ENCODE measurements at regions not wholly inside any gene's neighbourhood (a gene's known extent, or its start where the extent isn't known, plus 50 kb on each side); places are given as distances from the start of the nearest gene placed in this dataset.

DNA sequence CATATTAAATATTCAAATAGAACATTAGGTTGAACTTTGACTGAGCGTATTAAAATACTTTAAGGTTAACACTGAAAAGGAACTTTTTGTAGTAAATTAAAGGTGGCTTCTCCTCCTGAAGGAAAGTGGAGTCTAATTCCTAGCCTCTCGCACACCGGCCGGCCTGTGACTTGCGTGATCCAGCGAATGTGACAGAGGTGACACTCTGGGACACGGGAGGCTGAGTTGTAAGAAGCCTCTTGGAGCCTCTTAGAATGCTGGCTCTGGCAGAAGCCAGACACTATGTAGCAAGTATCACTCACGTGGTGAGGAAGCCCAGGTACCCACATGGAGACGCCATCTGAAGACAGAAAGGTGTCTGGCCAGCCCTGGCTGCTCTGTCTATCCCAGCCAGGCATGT is 64.9 kb upstream of the NSMCE3 start:
- Histone ChIP-seq H3K4me3 (no peak overlapping the region), H3K27ac (no peak overlapping the region)
- no peak for DNase-seq (ENCODE audit: low spot score)
- no peak for TF ChIP-seq CTCF (IDR thresholded peaks at IDR 0.05)

DNA sequence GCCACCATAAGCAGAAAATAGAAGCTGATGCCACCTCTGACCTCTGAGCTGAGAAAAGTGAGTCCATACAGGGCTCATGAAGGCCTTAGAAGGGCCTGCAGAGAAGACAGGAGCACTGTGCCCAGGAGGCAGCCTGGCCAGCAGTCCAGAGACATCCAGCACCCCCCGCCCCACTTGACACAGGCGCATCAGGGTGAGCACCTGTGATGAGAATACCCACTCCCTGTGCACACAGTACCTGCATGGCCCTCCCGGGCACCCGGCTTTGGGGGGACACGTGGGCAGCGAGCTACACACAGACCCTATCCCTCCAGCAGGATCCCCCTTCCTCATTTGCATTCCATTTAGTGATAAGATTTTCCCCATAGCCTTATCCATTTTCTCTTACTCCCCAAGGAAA is 63.6 kb upstream of the NSMCE3 start:
- DNase-seq (ENCODE audit: low spot score): no peak
- no peak for TF ChIP-seq CTCF (IDR thresholded peaks at IDR 0.05)
- Histone ChIP-seq H3K27ac (no peak overlapping the region), H3K4me3 (no peak overlapping the region)

GRCh38 chr15:29331669-29332068 is 62.0 kb upstream of the NSMCE3 start:
- no peak for TF ChIP-seq CTCF (IDR thresholded peaks at IDR 0.05)
- Histone ChIP-seq H3K4me3 (no peak overlapping the region), H3K27ac (no peak overlapping the region)
- no peak for DNase-seq (ENCODE audit: low spot score)

GRCh38 chr15:29331071-29331470 is 61.4 kb upstream of the NSMCE3 start:
- no peak overlapping the region for H3K27ac ChIP-seq
- no peak for TF ChIP-seq CTCF (IDR thresholded peaks at IDR 0.05)
- no peak for DNase-seq (ENCODE audit: low spot score)
- H3K4me3 ChIP-seq: no peak overlapping the region

GRCh38 chr15:29324746-29325145 is 55.1 kb upstream of the NSMCE3 start:
- DNase-seq (ENCODE audit: low spot score): no peak
- TF ChIP-seq CTCF (IDR thresholded peaks at IDR 0.05): no peak
- Histone ChIP-seq H3K4me3 (no peak overlapping the region), H3K27ac (no peak overlapping the region)

DNA sequence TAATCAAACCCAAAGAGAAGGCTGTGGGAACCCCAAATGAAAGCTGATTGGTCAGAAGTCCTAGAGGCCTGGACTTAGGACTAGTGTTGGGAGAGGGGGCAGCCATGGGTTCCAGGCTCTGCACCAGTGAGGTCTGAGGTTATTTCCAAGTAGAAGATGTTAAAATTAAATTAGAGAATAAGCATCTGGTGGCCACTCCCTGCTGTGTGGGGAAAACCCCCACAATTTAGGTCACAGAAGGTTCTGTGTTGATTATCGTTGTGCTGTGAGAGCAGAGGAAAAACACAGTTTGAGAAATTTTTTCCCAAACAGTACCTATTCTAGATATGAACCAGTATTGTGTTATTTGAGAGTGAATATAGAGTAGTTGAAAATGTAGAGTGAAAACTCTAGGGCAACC is 53.9 kb upstream of the NSMCE3 start:
- TF ChIP-seq CTCF (IDR thresholded peaks at IDR 0.05): no peak
- DNase-seq (ENCODE audit: low spot score): no peak
- Histone ChIP-seq H3K27ac (no peak overlapping the region), H3K4me3 (no peak overlapping the region)

- Histone ChIP-seq H3K4me3 (no peak overlapping the region), H3K27ac (no peak overlapping the region)
- DNase-seq (ENCODE audit: low spot score): no peak
- TF ChIP-seq CTCF (IDR thresholded peaks at IDR 0.05): no peak
Measured at GRCh38 chr15:29322415-29322814, 52.8 kb upstream of the NSMCE3 start.
